Neural progenitor cell (in vitro differentiated cells): ENCODE measurements at regions not wholly inside any gene's neighbourhood (a gene's known extent, or its start where the extent isn't known, plus 50 kb on each side); places are given as distances from the start of the nearest gene placed in this dataset.

ENCODE experiments used
- DNase-seq: peaks from one replicate; pipeline ENCODE4 v3.0.0-alpha.2; 2016; ENCODE audit warnings: low spot score
- H2AFZ ChIP-seq: fragments of 200-600 bp; sonication (generic); replicated peaks from 2 replicates; pipeline ENCODE4 v1.6.1; 2016; ENCODE audit warnings: antibody characterized with exemption
- H3F3A ChIP-seq: fragments of 200-600 bp; sonication (generic); 2 replicates; pipeline ENCODE4 v1.6.1; 2016; ENCODE audit warnings: antibody characterized with exemption, low read depth
- H3K27ac ChIP-seq: fragments of 200-600 bp; sonication (generic); 2 replicates; pipeline ENCODE4 v1.5.1; 2016; ENCODE audit warnings: mild to moderate bottlenecking
- H3K27me3 ChIP-seq: fragments of 200-600 bp; sonication (generic); 2 replicates; pipeline ENCODE4 v1.6.1; 2016; ENCODE audit warnings: mild to moderate bottlenecking, moderate library complexity
- H3K36me3 ChIP-seq: fragments of 200-600 bp; sonication (generic); 2 replicates; pipeline ENCODE4 v1.5.1; 2016
- H3K4me1 ChIP-seq: fragments of 200-600 bp; sonication (generic); 2 replicates; pipeline ENCODE4 v1.6.1; 2016; ENCODE audit warnings: mixed run types
- H3K4me2 ChIP-seq: fragments of 200-600 bp; sonication (generic); 2 replicates; pipeline ENCODE4 v1.6.1; 2016
- H3K4me3 ChIP-seq: fragments of 200-600 bp; sonication (generic); 2 replicates; pipeline ENCODE4 v1.5.1; 2016
- H3K79me2 ChIP-seq: fragments of 200-600 bp; sonication (generic); 2 replicates; pipeline ENCODE4 v1.6.1; 2016; ENCODE audit warnings: low read depth
- H3K9ac ChIP-seq: fragments of 200-600 bp; sonication (generic); 2 replicates; pipeline ENCODE4 v1.6.1; 2016
- H3K9me3 ChIP-seq: fragments of 200-600 bp; sonication (generic); 2 replicates; pipeline ENCODE4 v1.5.1; 2016; ENCODE audit warnings: low read depth
- H4K20me1 ChIP-seq: fragments of 200-600 bp; sonication (generic); 2 replicates; pipeline ENCODE4 v1.6.1; 2016; ENCODE audit warnings: low read depth
- H3K27ac Mint-ChIP-seq: 3 replicates; pipeline ENCODE4 v1.8.0; 2021; ENCODE audit warnings: mixed read lengths
- H3K27me3 Mint-ChIP-seq: 2 replicates; pipeline ENCODE4 v1.8.0; 2022; ENCODE audit warnings: low read depth, mild to moderate bottlenecking, inconsistent platforms, moderate library complexity, mixed read lengths; ENCODE audit not compliant: insufficient read depth
- H3K36me3 Mint-ChIP-seq: 3 replicates; pipeline ENCODE4 v1.8.0; 2021; ENCODE audit warnings: mixed read lengths
- H3K4me1 Mint-ChIP-seq: 3 replicates; pipeline ENCODE4 v1.8.0; 2021; ENCODE audit warnings: mixed read lengths
- H3K4me3 Mint-ChIP-seq: 3 replicates; pipeline ENCODE4 v1.8.0; 2021; ENCODE audit warnings: mild to moderate bottlenecking, moderate library complexity, mixed read lengths
- H3K9me3 Mint-ChIP-seq: 3 replicates; pipeline ENCODE4 v1.8.0; 2020; ENCODE audit warnings: mixed read lengths
- EZH2 ChIP-seq: fragments of 200-600 bp; sonication (generic); IDR thresholded peaks from 2 replicates; pipeline ENCODE4 v1.6.1; 2017; ENCODE audit warnings: antibody characterized with exemption, mild to moderate bottlenecking, moderate library complexity
- EZH2phosphoT487 ChIP-seq: fragments of 200-600 bp; sonication (generic); IDR thresholded peaks from 2 replicates; pipeline ENCODE4 v1.6.1; 2017; ENCODE audit warnings: antibody characterized with exemption
- TF ChIP-seq, protein P1 (sequence below): fragments of 200-600 bp; sonication (generic); IDR thresholded peaks from 2 replicates; pipeline ENCODE4 v1.5.1; 2017; ENCODE audit warnings: antibody characterized with exemption, mild to moderate bottlenecking

DNA sequence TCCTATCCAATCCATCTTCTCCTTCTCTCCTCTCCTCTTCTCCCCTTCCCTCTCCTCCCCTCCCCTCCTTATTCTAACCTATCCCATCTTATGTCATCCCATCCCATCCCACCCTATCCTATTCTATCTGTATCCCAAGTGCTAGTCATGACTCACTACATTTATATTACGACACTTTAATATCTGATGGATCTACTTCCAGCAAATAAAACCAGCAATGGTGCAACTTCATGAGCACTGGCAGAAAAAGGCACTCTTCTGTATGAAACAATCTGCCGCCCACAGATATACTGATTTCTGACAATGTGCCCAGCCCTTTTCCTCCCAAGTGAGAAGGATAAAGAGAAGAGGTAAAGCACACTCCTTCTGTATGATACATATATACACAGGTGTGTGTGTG, 86.6 kb upstream of the ANKH start:
- H3K9me3 ChIP-seq: no peaks in the 10 kb centered on the region
- TF ChIP-seq, protein P1, sequence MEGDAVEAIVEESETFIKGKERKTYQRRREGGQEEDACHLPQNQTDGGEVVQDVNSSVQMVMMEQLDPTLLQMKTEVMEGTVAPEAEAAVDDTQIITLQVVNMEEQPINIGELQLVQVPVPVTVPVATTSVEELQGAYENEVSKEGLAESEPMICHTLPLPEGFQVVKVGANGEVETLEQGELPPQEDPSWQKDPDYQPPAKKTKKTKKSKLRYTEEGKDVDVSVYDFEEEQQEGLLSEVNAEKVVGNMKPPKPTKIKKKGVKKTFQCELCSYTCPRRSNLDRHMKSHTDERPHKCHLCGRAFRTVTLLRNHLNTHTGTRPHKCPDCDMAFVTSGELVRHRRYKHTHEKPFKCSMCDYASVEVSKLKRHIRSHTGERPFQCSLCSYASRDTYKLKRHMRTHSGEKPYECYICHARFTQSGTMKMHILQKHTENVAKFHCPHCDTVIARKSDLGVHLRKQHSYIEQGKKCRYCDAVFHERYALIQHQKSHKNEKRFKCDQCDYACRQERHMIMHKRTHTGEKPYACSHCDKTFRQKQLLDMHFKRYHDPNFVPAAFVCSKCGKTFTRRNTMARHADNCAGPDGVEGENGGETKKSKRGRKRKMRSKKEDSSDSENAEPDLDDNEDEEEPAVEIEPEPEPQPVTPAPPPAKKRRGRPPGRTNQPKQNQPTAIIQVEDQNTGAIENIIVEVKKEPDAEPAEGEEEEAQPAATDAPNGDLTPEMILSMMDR: no peak
- TF ChIP-seq EZH2phosphoT487 (no peak), EZH2 (no peak)
- H3K4me2 ChIP-seq: no peak overlapping the region
- H3K4me3 ChIP-seq: no peak overlapping the region
- H3K36me3 ChIP-seq: no peaks in the 10 kb centered on the region
- Mint-ChIP-seq H3K27me3 (peaks cover 5% of the 10 kb centered on the region), H3K4me3 (no peak overlapping the region), H3K4me1 (peaks cover 5% of the 10 kb centered on the region), H3K9me3 (no peaks in the 10 kb centered on the region), H3K36me3 (no peaks in the 10 kb centered on the region), H3K27ac (no peak overlapping the region)
- H4K20me1 ChIP-seq: no peaks in the 10 kb centered on the region
- no peaks in the 10 kb centered on the region for H3K27me3 ChIP-seq
- no peak overlapping the region for H3K9ac ChIP-seq
- no peaks in the 10 kb centered on the region for H3K79me2 ChIP-seq
- H3K4me1 ChIP-seq: peaks cover 9% of the 10 kb centered on the region
- H3K27ac ChIP-seq: no peak overlapping the region
- no peak for DNase-seq
- H2AFZ ChIP-seq: no peak overlapping the region
- H3F3A ChIP-seq: no peaks in the 10 kb centered on the region

DNA sequence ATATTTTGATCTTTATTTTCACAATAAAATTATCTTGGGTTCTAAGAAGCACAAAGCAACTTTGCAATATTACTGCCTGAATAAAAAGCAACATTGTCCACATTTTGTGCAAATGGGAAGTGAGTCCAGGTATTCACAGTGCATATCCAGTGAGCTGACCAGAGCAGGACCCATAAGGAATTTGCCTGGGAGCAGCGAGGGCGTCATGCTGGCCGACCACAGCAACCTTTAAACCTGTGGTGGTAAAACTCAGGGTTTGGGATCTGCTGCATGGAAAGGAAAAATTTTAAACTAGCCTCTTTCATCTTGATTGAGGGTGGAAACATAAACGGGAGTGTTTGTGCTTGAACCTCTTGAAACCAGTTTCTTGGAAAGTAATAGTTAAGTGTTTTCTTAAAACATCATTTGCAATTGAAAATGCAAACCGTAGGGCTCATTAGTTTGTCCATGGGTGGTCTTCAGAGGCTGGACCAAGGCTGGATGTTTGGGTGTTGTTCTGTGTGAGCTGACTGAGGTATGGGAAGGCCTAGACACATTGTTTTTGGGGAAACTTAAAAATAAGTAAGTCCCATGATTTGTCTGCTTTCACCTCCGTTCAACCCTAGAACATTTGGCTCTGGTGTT, 85.0 kb upstream of the ANKH start:
- H3K4me3 ChIP-seq: no peak overlapping the region
- peaks cover 6% of the 10 kb centered on the region for H3K4me1 Mint-ChIP-seq
- H3K36me3 ChIP-seq: no peaks in the 10 kb centered on the region

DNA sequence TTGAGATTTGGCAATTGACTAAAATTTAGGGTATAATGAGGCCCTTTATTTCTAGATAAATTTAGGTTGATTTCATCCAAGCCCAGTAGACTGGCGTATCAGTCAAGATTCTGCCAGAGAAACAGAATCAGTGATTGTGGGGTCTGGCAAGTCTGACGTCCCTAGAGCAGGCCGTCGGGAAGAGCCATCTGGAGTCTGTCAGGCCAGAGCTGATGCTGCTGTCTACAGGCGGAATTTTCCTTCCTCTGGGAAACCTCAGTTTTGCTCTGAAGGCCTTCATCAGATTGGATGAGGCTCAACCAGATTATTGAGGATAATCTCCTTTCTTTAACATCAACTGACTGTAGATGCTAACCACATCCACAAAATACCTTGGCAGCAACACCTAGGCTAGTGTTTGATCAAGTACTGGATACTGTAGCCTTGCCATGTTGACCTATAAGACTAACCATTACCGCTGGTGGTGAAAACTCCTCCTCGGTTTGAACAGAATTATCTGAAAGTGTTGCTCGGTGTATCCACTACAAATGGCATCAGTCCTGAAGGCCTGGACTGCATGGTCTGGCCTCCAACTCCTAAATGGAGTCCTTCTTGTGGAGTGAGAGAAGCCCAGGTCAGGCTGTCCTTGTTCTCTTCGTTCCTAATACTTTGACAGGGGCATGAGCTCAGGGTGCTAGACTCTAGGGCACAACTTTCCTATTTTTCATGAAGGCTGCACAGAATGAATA, 83.2 kb upstream of the ANKH start:
- Mint-ChIP-seq H3K4me3 (no peak overlapping the region), H3K36me3 (no peaks in the 10 kb centered on the region), H3K9me3 (peaks cover 5% of the 10 kb centered on the region), H3K27me3 (peaks cover 3% of the 10 kb centered on the region), H3K4me1 (peaks cover 10% of the 10 kb centered on the region), H3K27ac (no peak overlapping the region)
- no peak overlapping the region for H2AFZ ChIP-seq
- H3K36me3 ChIP-seq: no peaks in the 10 kb centered on the region
- no peaks in the 10 kb centered on the region for H3K27me3 ChIP-seq
- H3K27ac ChIP-seq: no peak overlapping the region
- no peaks in the 10 kb centered on the region for H3K9me3 ChIP-seq
- H3K4me3 ChIP-seq: no peak overlapping the region
- H3K4me1 ChIP-seq: peaks cover 9% of the 10 kb centered on the region
- DNase-seq: no peak
- no peak overlapping the region for H3K9ac ChIP-seq
- no peaks in the 10 kb centered on the region for H4K20me1 ChIP-seq
- no peaks in the 10 kb centered on the region for H3F3A ChIP-seq
- TF ChIP-seq EZH2phosphoT487 (no peak), EZH2 (no peak)
- TF ChIP-seq, protein P1: no peak
- H3K4me2 ChIP-seq: no peak overlapping the region
- no peaks in the 10 kb centered on the region for H3K79me2 ChIP-seq

More for the DNA sequence above, 85.0 kb upstream of the ANKH start:
- Histone ChIP-seq H3K79me2 (no peaks in the 10 kb centered on the region), H3K27ac (no peak overlapping the region), H3K9ac (no peak overlapping the region), H4K20me1 (no peaks in the 10 kb centered on the region), H3K27me3 (no peaks in the 10 kb centered on the region), H3F3A (no peaks in the 10 kb centered on the region), H3K4me1 (peaks cover 9% of the 10 kb centered on the region), H3K4me2 (no peak overlapping the region), H2AFZ (peak overlapping the region; percentile 11), H3K9me3 (no peaks in the 10 kb centered on the region)
- DNase-seq: no peak
- TF ChIP-seq, protein P1: no peak
- no peak for TF ChIP-seq EZH2
- TF ChIP-seq EZH2phosphoT487: no peak
- Mint-ChIP-seq H3K9me3 (no peaks in the 10 kb centered on the region), H3K4me3 (no peak overlapping the region), H3K27ac (no peak overlapping the region), H3K36me3 (no peaks in the 10 kb centered on the region), H3K27me3 (peaks cover 5% of the 10 kb centered on the region)
